Trophoblast cell (in vitro differentiated cells and primary cell): ENCODE measurements at regions not wholly inside any gene's neighbourhood (a gene's known extent, or its start where the extent isn't known, plus 50 kb on each side); places are given as distances from the start of the nearest gene placed in this dataset.

Source experiments
- DNase-seq, 2 donors: peaks; one replicate each; pipeline ENCODE4 v3.0.0-alpha.2; 2016
- H2AFZ ChIP-seq: 2 replicates; pipeline ENCODE4 v1.6.1; 2013; ENCODE audit warnings: low read length, moderate library complexity, mild to moderate bottlenecking; ENCODE audit not compliant: insufficient read depth, poor library complexity
- H2AK5ac ChIP-seq: 2 replicates; pipeline ENCODE4 v1.6.1; 2013; ENCODE audit warnings: mild to moderate bottlenecking, low read length
- H2BK120ac ChIP-seq: 2 replicates; pipeline ENCODE4 v1.6.1; 2013; ENCODE audit warnings: low read length, mild to moderate bottlenecking, moderate library complexity; ENCODE audit not compliant: insufficient read depth, poor library complexity
- H2BK12ac ChIP-seq: 2 replicates; pipeline ENCODE4 v1.6.1; 2013; ENCODE audit warnings: mild to moderate bottlenecking, low read length, moderate library complexity
- H2BK5ac ChIP-seq: 2 replicates; pipeline ENCODE4 v1.6.1; 2013; ENCODE audit warnings: low read length, low read depth, moderate library complexity, mild to moderate bottlenecking; ENCODE audit not compliant: poor library complexity
- H3K14ac ChIP-seq: 2 replicates; pipeline ENCODE4 v1.6.1; 2013; ENCODE audit warnings: mild to moderate bottlenecking, low read length
- H3K18ac ChIP-seq: 2 replicates; pipeline ENCODE4 v1.6.1; 2013; ENCODE audit warnings: mild to moderate bottlenecking, low read length
- H3K23ac ChIP-seq: 2 replicates; pipeline ENCODE4 v1.6.1; 2013; ENCODE audit warnings: low read length
- H3K27ac ChIP-seq: 2 replicates; pipeline ENCODE4 v1.5.1; 2013; ENCODE audit warnings: low read depth, mild to moderate bottlenecking, inconsistent platforms, low read length, moderate library complexity
- H3K27me3 ChIP-seq: 2 replicates; pipeline ENCODE4 v1.6.1; 2013; ENCODE audit warnings: inconsistent platforms, mild to moderate bottlenecking, low read length, moderate library complexity; ENCODE audit not compliant: insufficient read depth
- H3K36me3 ChIP-seq, 2 experiments: 1 replicate in 1 of 2; 2 replicates in 1 of 2; pipeline ENCODE4 v1.6.1; 2013; ENCODE audit warnings: low read length in 2 of 2, mild to moderate bottlenecking in 2 of 2, moderate library complexity in 1 of 2; ENCODE audit not compliant: insufficient read depth in 2 of 2, control insufficient read depth in 1 of 2
- H3K4ac ChIP-seq: 2 replicates; pipeline ENCODE4 v1.6.1; 2013; ENCODE audit warnings: low read depth, mild to moderate bottlenecking, low read length, moderate library complexity
- H3K4me1 ChIP-seq, 2 experiments: 1 replicate in 1 of 2; 2 replicates in 1 of 2; pipeline ENCODE4 v1.6.1; 2013; ENCODE audit warnings: low read length in 2 of 2, mild to moderate bottlenecking in 2 of 2, moderate library complexity in 1 of 2; ENCODE audit not compliant: insufficient read depth in 2 of 2, control insufficient read depth in 1 of 2
- H3K4me2 ChIP-seq: 2 replicates; pipeline ENCODE4 v1.6.1; 2013; ENCODE audit warnings: inconsistent platforms, mild to moderate bottlenecking, low read length, moderate library complexity
- H3K4me3 ChIP-seq: 2 replicates; pipeline ENCODE4 v1.5.1; 2013; ENCODE audit warnings: mild to moderate bottlenecking, low read depth, low read length, inconsistent platforms
- H3K79me1 ChIP-seq: one replicate; pipeline ENCODE4 v1.6.1; 2013; ENCODE audit warnings: low read length
- H3K79me2 ChIP-seq: 2 replicates; pipeline ENCODE4 v1.6.1; 2013; ENCODE audit warnings: low read length, mild to moderate bottlenecking; ENCODE audit not compliant: control insufficient read depth, insufficient read depth, poor library complexity
- H3K9ac ChIP-seq: 2 replicates; pipeline ENCODE4 v1.6.1; 2013; ENCODE audit warnings: mild to moderate bottlenecking, low read length
- H3K9me3 ChIP-seq: 2 replicates; pipeline ENCODE4 v1.6.1; 2013; ENCODE audit warnings: low read depth, mild to moderate bottlenecking, control low read depth, inconsistent platforms, low read length; ENCODE audit not compliant: insufficient read depth
- H4K12ac ChIP-seq: 2 replicates; pipeline ENCODE4 v1.6.1; 2013; ENCODE audit warnings: low read depth, mild to moderate bottlenecking, low read length, moderate library complexity
- H4K8ac ChIP-seq: 2 replicates; pipeline ENCODE4 v1.6.1; 2013; ENCODE audit warnings: low read depth, mild to moderate bottlenecking, low read length, moderate library complexity
- H4K91ac ChIP-seq: one replicate; pipeline ENCODE4 v1.6.1; 2013; ENCODE audit warnings: low read depth, mild to moderate bottlenecking, low read length, moderate library complexity
- WGBS: extraction: QIAGEN DNeasy Blood & Tissue Kit; methylation state at CpG from one replicate; pipeline ENCODE4 v1.1.7; 2013; ENCODE audit warnings: missing lambda C conversion rate; ENCODE audit not compliant: insufficient read length, insufficient coverage; ENCODE audit errors: extremely low coverage; 5-methylcytosine and 5-hydroxymethylcytosine counted together

DNA sequence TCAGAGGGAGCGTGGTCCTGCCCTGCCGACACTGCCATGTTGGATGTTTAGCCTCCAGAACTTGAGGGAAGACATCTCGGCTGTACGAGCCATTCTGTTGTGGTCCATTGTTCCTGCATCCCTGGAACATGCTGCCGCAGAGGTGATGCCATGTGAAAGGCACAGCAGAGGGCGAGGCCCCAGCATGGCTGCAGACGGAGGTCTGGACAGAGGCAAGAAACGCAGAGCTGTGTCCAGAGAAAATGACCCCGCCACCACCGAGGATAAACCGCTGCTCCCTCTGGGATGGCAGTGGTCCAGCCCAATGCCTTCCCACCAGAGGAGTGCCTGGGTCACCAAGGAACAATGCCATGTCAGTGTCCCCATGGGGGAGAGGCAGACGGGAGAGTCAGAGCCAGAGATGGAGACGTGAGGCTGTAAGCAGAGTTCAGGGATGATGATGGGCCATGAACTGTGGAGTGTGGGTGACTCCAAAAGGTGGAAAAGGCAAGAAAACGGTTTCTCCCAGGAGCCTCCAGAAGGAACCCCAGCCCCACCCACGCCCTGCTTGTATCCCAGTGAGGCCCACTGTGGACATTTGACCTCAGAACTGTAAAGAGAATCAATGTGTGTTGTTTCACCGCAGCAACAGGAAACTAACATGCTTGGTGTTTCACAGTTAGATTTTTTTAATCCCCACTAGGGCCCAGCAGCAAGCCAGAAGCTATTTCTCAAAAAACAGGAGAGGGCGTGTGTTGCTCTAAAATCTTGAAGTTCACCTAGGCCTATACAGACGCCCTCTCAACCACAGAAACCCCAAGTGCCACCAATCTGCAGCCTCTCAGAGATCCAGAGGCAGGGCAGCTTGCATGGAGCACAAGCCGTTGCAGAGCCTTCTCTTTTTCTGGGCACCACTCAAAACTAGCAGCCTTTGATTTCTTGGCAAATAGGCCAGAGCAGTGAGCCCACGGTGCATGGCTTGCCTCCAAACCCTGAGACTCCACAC, 1422.9 kb downstream of the TBC1D22A start:
- Histone ChIP-seq H3K79me2 (no peaks in the 10 kb centered on the region), H3K18ac (no peak overlapping the region), H3K36me3 (no peaks in the 10 kb centered on the region), H4K91ac (no peak overlapping the region), H3K23ac (no peak overlapping the region), H4K8ac (no peak overlapping the region), H3K4me2 (no peak overlapping the region), H3K9me3 (peaks cover 4% of the 10 kb centered on the region), H2BK12ac (no peak overlapping the region), H2AK5ac (no peak overlapping the region), H3K4me1 (no peaks in the 10 kb centered on the region), H4K12ac (no peak overlapping the region), H3K4me3 (no peak overlapping the region), H3K27me3 (no peaks in the 10 kb centered on the region), H2AFZ (no peak overlapping the region), H2BK120ac (no peak overlapping the region), H2BK5ac (no peak overlapping the region), H3K4ac (no peak overlapping the region), H3K27ac (no peak overlapping the region), H3K79me1 (no peaks in the 10 kb centered on the region), H3K9ac (no peak overlapping the region), H3K14ac (no peak overlapping the region)
- no CpG with 5 or more reads among the region's 20 CpGs for WGBS
- no peak for DNase-seq

DNA sequence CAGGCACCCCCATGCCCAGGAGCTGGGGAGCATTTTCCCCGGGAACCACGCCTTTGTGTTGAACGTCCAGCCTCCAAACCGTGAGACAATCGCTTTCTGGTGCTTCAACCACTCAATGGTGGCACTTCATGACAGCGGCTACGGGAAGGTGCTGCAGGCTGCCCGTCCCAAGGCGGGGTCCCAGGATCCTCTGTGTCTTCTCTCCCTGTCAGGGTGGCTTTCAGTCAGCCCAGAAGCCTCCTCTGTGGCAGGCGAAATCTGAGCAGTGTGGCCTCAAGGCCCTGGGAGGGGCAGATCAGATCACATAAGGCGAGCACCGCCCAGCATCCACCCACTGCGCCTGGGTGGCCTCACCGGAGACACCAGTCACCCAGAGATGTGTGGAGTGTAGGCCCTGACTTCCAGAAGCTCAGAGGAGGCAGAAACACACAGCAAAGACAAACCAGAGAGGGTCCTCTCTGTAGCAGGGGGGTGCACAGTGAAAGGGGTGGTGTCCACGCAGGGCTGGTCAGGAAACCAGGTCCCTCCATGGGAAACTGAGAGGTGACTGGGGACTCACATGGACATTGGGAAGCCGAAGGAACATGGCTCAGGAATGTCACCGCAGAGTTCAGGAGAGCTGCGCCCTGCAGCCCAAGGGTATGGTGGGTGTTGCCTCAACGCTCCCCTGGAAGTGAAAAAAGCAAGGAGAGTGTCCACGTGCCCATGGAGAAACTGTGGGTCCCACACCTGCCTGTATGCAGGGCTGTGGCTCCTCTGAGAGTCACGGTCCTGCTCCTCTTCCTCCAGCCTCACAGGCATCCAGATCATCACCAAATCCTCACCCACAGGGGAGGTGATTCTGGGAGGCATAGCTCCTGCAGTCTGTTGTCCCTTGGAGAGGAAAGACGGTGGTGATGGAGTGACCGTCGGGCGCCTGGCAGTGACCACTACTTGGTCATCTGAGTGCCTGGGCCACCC, 1420.7 kb downstream of the TBC1D22A start:
- Histone ChIP-seq H2BK5ac (no peak overlapping the region), H3K4me3 (no peak overlapping the region), H4K12ac (no peak overlapping the region), H3K79me1 (no peaks in the 10 kb centered on the region), H3K9me3 (peaks cover 4% of the 10 kb centered on the region), H3K4ac (no peak overlapping the region), H3K4me1 (no peaks in the 10 kb centered on the region), H3K18ac (no peak overlapping the region), H2BK12ac (no peak overlapping the region), H2BK120ac (no peak overlapping the region), H3K36me3 (no peaks in the 10 kb centered on the region), H3K79me2 (no peaks in the 10 kb centered on the region), H2AFZ (no peak overlapping the region), H4K91ac (no peak overlapping the region), H3K9ac (no peak overlapping the region), H3K27me3 (no peaks in the 10 kb centered on the region), H4K8ac (no peak overlapping the region), H3K14ac (no peak overlapping the region), H3K27ac (no peak overlapping the region), H2AK5ac (no peak overlapping the region), H3K23ac (no peak overlapping the region), H3K4me2 (no peak overlapping the region)
- no CpG with 5 or more reads among the region's 25 CpGs for WGBS
- DNase-seq = no peak

GRCh38 chr22:48182031-48182430, 1419.6 kb downstream of the TBC1D22A start:
- Histone ChIP-seq H3K79me2 (no peaks in the 10 kb centered on the region), H2AK5ac (no peak overlapping the region), H2BK12ac (no peak overlapping the region), H3K4me1 (no peaks in the 10 kb centered on the region), H2BK120ac (no peak overlapping the region), H3K4ac (no peak overlapping the region), H3K4me2 (no peak overlapping the region), H4K91ac (no peak overlapping the region), H3K18ac (no peak overlapping the region), H4K12ac (no peak overlapping the region), H3K79me1 (no peaks in the 10 kb centered on the region), H3K9me3 (peaks cover 4% of the 10 kb centered on the region), H3K4me3 (no peak overlapping the region), H3K27ac (no peak overlapping the region), H3K14ac (no peak overlapping the region), H2BK5ac (no peak overlapping the region), H4K8ac (no peak overlapping the region), H3K23ac (no peak overlapping the region), H3K27me3 (no peaks in the 10 kb centered on the region), H3K9ac (no peak overlapping the region), H3K36me3 (no peaks in the 10 kb centered on the region), H2AFZ (no peak overlapping the region)
- DNase-seq = no peak
- WGBS = no CpG with 5 or more reads among the region's 5 CpGs

GRCh38 chr22:48181263-48181955, 1419.0 kb downstream of the TBC1D22A start:
- H3K23ac ChIP-seq = no peak overlapping the region
- no peaks in the 10 kb centered on the region for H3K27me3 ChIP-seq
- no peak overlapping the region for H3K18ac ChIP-seq

More at GRCh38 chr22:48181263-48181955, 1419.0 kb downstream of the TBC1D22A start:
- no peak overlapping the region for H2AFZ ChIP-seq
- no peak overlapping the region for H3K27ac ChIP-seq
- no peak overlapping the region for H3K14ac ChIP-seq
- H2BK12ac ChIP-seq = no peak overlapping the region
- H3K4me1 ChIP-seq = no peaks in the 10 kb centered on the region
- no peak overlapping the region for H2BK5ac ChIP-seq
- no peak overlapping the region for H4K12ac ChIP-seq
- H3K4me3 ChIP-seq = no peak overlapping the region
- no CpG with 5 or more reads among the region's 18 CpGs for WGBS
- no peak overlapping the region for H3K4me2 ChIP-seq
- H2BK120ac ChIP-seq = no peak overlapping the region
- no peaks in the 10 kb centered on the region for H3K79me1 ChIP-seq
- no peak overlapping the region for H3K4ac ChIP-seq
- DNase-seq = no peak
- H3K36me3 ChIP-seq = no peaks in the 10 kb centered on the region
- H3K79me2 ChIP-seq = no peaks in the 10 kb centered on the region
- no peak overlapping the region for H4K8ac ChIP-seq
- H3K9ac ChIP-seq = no peak overlapping the region
- H3K9me3 ChIP-seq = peaks cover 2% of the 10 kb centered on the region
- H4K91ac ChIP-seq = no peak overlapping the region
- H2AK5ac ChIP-seq = no peak overlapping the region
